Activated B cell treated with CpG ODN at 0.5 μM for 24 hours (primary cell): ENCODE measurements at regions not wholly inside any gene's neighbourhood (a gene's known extent, or its start where the extent isn't known, plus 50 kb on each side); places are given as distances from the start of the nearest gene placed in this dataset.

Source experiments
- ATAC-seq: fragments of 200-7000 bp; cut with Tn5 transposase; one replicate; pipeline ENCODE4 v1.10.0; 2021; ENCODE audit warnings: low read depth, mild to moderate bottlenecking, moderate library complexity
- CTCF ChIA-PET: fragments of 350-600 bp; sonication (Branson Sonifier 250); formaldehyde crosslinking; loops from one replicate; lab custom pipeline; 2021; ENCODE audit warnings: antibody characterized with exemption; lab: Charles Lee
- POLR2A ChIA-PET: fragments of 350-600 bp; sonication (Branson Sonifier 250); formaldehyde crosslinking; loops from one replicate; lab custom pipeline; 2021; ENCODE audit warnings: antibody characterized with exemption; lab: Charles Lee
- DNase-seq: peaks from one replicate; pipeline ENCODE4 v3.0.0; 2022
- H3K27ac Mint-ChIP-seq: one replicate; pipeline ENCODE4 v1.8.0; 2020; ENCODE audit warnings: mixed read lengths
- H3K27me3 Mint-ChIP-seq: one replicate; pipeline ENCODE4 v1.8.0; 2021; ENCODE audit warnings: mixed read lengths
- H3K36me3 Mint-ChIP-seq: one replicate; pipeline ENCODE4 v1.8.0; 2021; ENCODE audit warnings: low read depth, mixed read lengths
- H3K4me1 Mint-ChIP-seq: one replicate; pipeline ENCODE4 v1.8.0; 2021; ENCODE audit warnings: mixed read lengths
- H3K4me3 Mint-ChIP-seq: one replicate; pipeline ENCODE4 v1.8.0; 2020; ENCODE audit warnings: mild to moderate bottlenecking, mixed read lengths
- H3K9me3 Mint-ChIP-seq: one replicate; pipeline ENCODE4 v1.8.0; 2020; ENCODE audit warnings: mixed read lengths
- intact Hi-C: fragments of 100-400 bp; cut with micrococcal nuclease; formaldehyde crosslinking; loops from one replicate; pipeline ENCODE4 v1.15.1; 2024
- TF ChIP-seq, protein P1 (sequence below): fragments of 200-600 bp; IDR thresholded peaks from one replicate; pipeline ENCODE4 v1.8.0; 2022; ENCODE audit warnings: antibody characterized with exemption, mild to moderate bottlenecking

DNA sequence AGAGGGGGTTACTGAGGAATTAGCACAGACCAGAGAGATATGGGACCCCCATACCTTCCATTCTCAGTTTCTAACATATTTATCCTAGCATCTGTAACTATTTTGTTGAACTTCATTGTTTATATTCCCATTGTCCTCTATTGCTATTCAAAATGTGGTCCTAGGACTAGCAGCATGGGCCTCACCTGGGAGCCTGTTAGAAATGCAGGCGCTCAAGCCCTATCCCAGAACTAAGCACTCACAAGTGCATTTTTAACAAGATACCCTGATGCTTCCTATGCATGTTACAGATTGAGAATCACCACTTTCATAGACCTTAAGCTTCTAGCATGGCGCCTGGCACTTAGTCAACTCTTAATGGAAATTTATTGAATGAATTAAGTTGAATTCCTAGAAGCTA lies 58.3 kb upstream of the TDRD3 start:
- CTCF ChIA-PET: no interaction called here
- ATAC-seq (no peak), DNase-seq (no peak)
- Mint-ChIP-seq H3K4me3 (no peak overlapping the region), H3K36me3 (no peaks in the 10 kb centered on the region), H3K27me3 (peaks cover 13% of the 10 kb centered on the region), H3K4me1 (no peaks in the 10 kb centered on the region), H3K27ac (no peak overlapping the region), H3K9me3 (peaks cover 2% of the 10 kb centered on the region)
- POLR2A ChIA-PET: no interaction called here
- TF ChIP-seq, protein P1, sequence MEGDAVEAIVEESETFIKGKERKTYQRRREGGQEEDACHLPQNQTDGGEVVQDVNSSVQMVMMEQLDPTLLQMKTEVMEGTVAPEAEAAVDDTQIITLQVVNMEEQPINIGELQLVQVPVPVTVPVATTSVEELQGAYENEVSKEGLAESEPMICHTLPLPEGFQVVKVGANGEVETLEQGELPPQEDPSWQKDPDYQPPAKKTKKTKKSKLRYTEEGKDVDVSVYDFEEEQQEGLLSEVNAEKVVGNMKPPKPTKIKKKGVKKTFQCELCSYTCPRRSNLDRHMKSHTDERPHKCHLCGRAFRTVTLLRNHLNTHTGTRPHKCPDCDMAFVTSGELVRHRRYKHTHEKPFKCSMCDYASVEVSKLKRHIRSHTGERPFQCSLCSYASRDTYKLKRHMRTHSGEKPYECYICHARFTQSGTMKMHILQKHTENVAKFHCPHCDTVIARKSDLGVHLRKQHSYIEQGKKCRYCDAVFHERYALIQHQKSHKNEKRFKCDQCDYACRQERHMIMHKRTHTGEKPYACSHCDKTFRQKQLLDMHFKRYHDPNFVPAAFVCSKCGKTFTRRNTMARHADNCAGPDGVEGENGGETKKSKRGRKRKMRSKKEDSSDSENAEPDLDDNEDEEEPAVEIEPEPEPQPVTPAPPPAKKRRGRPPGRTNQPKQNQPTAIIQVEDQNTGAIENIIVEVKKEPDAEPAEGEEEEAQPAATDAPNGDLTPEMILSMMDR: no peak
- intact Hi-C loops: no loop called here

DNA sequence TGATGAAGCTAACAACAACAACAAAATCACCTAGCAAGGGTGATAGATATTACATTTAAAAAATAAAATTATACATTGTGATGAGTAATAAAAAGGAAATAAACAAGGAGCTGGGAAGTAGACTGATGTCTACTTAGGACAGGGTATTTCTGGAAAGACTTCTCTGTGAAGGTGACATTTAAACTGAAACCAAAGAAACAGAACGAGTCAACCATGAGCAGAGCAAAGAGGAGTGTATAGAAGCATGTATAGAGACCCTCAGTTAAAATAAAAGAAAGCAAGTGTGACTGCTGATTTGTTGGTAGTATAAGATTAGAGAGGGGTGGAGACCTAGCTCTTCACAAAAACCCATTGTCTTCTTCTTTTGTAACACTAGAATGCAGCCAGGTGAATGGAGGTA lies 53.0 kb upstream of the TDRD3 start:
- POLR2A ChIA-PET: no interaction called here
- Mint-ChIP-seq H3K36me3 (no peaks in the 10 kb centered on the region), H3K4me3 (no peak overlapping the region), H3K4me1 (no peaks in the 10 kb centered on the region), H3K27me3 (peaks cover 24% of the 10 kb centered on the region), H3K27ac (no peak overlapping the region), H3K9me3 (peaks cover 2% of the 10 kb centered on the region)
- intact Hi-C loops: no loop called here
- no peak for ATAC-seq
- TF ChIP-seq, protein P1: no peak
- CTCF ChIA-PET: no interaction called here
- no peak for DNase-seq

DNA sequence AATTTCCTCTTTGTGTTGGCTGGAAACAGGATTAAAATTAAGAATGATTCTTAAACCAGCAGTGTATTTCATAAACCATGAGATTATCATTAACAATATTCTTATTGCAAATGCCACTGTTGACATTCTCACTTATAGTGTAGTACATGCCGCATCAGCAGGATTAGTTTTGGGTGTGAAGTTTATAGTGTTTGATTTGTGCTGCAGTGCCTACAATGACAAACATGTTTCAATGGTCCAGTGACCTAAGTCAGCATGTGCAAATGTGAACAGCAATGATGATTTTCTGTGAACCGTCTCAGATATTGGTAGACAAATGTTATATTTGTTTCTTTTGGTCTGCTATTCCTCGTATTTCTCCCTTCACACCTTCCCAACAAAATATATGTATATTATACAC lies 49.8 kb upstream of the TDRD3 start:
- CTCF ChIA-PET: no interaction called here
- no peak overlapping the region for H3K27ac Mint-ChIP-seq
- no peak overlapping the region for H3K4me3 Mint-ChIP-seq
- H3K27me3 Mint-ChIP-seq: peaks cover 22% of the 10 kb centered on the region
- intact Hi-C loops: no loop called here
- TF ChIP-seq, protein P1: no peak
- no peaks in the 10 kb centered on the region for H3K36me3 Mint-ChIP-seq
- H3K4me1 Mint-ChIP-seq: no peaks in the 10 kb centered on the region
- ATAC-seq: no peak
- no peaks in the 10 kb centered on the region for H3K9me3 Mint-ChIP-seq
- POLR2A ChIA-PET: no interaction called here
- no peak for DNase-seq
